ENCODE measurements at regions not wholly inside any gene's neighbourhood (a gene's known extent, or its start where the extent isn't known, plus 50 kb on each side); places are given as distances from the start of the nearest gene placed in this dataset.

DNA sequence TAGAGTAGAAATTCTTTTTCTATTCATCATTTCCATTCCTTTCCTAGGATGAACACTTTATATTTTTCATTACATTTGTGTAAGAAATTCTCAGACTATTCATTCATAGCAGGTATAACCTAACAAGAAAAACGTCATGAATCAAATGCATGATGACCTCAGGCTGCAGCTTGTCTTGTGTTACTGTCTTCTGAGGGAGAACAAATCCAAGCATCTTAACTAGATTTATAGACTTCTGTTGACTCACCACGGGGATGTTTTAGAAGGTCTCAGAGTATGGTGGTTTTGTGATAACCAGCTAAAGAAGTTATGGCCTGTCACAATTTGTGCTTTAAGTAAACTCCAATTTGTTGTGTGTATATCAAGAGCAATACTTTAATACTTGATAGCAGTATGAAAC is 102.7 kb downstream of the ANKRD7 start:
- no peak for TF ChIP-seq EP300 (IDR thresholded peaks at IDR 0.05)
- TF ChIP-seq, protein P1, sequence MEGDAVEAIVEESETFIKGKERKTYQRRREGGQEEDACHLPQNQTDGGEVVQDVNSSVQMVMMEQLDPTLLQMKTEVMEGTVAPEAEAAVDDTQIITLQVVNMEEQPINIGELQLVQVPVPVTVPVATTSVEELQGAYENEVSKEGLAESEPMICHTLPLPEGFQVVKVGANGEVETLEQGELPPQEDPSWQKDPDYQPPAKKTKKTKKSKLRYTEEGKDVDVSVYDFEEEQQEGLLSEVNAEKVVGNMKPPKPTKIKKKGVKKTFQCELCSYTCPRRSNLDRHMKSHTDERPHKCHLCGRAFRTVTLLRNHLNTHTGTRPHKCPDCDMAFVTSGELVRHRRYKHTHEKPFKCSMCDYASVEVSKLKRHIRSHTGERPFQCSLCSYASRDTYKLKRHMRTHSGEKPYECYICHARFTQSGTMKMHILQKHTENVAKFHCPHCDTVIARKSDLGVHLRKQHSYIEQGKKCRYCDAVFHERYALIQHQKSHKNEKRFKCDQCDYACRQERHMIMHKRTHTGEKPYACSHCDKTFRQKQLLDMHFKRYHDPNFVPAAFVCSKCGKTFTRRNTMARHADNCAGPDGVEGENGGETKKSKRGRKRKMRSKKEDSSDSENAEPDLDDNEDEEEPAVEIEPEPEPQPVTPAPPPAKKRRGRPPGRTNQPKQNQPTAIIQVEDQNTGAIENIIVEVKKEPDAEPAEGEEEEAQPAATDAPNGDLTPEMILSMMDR (IDR thresholded peaks at IDR 0.05), result no peak
- no peak for TF ChIP-seq POLR2A (IDR thresholded peaks at IDR 0.05)
- Histone ChIP-seq H3K36me3 (no peaks in the 10 kb centered on the region), H3K4me3 (no peak overlapping the region), H3K4me1 (no peaks in the 10 kb centered on the region), H3K27me3 (no peaks in the 10 kb centered on the region), H3K9me3 (no peaks in the 10 kb centered on the region), H3K27ac (no peak overlapping the region)
- 51 to 55% methylated on average over 2 of the region's 2 CpGs for WGBS, 2 donors
- DNase-seq (ENCODE audit: low spot score in 2 of 2), result no peak

DNA sequence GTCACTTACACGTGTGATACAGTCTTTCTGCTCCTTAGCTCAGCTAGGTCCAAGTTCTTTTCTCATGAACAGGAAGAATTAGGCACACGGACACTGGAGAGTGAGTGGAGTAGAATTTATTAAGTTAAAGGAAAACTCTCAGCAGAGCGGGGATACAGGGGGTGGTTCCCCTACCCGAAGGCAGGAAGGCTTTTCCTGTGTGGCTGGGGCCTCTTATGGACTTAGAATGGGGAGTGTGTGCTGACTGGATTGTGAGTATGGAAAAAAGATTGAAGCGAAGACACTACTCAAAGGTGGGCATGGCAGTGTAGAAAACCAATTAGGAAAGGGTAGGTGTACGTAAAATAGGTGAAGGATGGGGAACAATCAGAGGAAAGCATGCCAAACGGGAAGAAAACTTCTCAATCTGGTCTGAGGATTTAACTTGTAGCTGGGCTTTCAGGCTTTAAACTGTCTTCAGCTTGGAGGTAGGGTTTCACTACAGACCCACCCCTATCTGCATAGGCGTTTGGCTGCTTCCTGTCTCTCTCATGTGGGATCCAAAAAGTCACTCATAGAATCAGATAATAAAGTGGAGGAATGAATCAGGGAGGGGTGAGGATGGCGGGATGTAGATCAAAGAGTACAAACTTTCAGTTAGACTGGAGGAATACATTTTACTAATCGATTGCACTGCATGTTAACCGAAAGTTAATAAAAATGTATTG is 104.2 kb downstream of the ANKRD7 start:
- TF ChIP-seq EP300 (IDR thresholded peaks at IDR 0.05) (no peak), POLR2A (IDR thresholded peaks at IDR 0.05) (no peak)
- TF ChIP-seq, protein P1 (IDR thresholded peaks at IDR 0.05), result no peak
- DNase-seq (ENCODE audit: low spot score in 2 of 2), result no peak
- no peak overlapping the region for H3K4me3 ChIP-seq
- H3K9me3 ChIP-seq, result no peaks in the 10 kb centered on the region
- no peaks in the 10 kb centered on the region for H3K4me1 ChIP-seq
- H3K27me3 ChIP-seq, result no peaks in the 10 kb centered on the region
- WGBS, 2 donors, result 82 to 84% methylated on average over 11 of the region's 11 CpGs
- H3K27ac ChIP-seq, result no peak overlapping the region
- no peaks in the 10 kb centered on the region for H3K36me3 ChIP-seq

DNA sequence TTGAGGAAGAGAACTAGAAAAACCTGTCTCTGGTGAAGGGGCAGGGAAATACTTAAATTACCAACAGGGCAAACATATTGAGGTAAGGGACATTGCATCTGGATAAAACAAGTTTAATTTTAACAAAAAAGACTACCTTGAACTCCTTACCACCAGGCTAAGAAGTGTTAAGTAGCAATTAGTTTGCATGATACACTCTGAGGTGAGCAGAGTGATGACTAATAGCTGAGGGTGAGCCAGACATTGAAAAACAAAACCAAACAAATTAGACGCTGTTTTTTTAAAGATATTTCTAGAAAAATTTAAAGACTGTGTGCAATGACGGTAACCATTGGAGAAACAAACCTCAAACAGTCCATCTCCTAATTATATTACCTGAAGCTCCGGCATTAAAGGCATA is 105.9 kb downstream of the ANKRD7 start:
- WGBS, 2 donors, result 77 to 84% methylated on average over 3 of the region's 3 CpGs
- Histone ChIP-seq H3K4me3 (no peak overlapping the region), H3K27me3 (no peaks in the 10 kb centered on the region), H3K9me3 (no peaks in the 10 kb centered on the region), H3K36me3 (no peaks in the 10 kb centered on the region), H3K4me1 (no peaks in the 10 kb centered on the region), H3K27ac (no peak overlapping the region)
- TF ChIP-seq EP300 (IDR thresholded peaks at IDR 0.05), result no peak
- DNase-seq (ENCODE audit: low spot score in 2 of 2), result no peak

DNA sequence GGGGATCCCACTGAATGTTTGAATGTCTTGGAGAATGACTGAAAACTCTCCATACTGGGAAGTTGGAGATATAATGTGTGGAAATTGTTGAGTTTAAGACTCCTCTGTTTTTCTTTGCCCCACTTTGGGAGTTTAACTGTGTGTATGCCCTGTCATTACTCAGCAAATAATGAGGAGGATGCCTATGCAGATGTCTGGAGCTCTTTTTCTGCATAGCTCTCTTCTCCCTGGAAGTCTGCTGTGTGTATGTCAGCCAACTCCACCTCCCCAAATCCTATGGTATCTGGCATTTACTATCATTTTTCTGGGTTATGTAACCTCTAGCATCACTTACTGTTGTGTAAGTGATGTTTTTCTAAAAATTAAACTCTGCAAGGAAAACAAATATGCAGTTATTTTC is 122.2 kb downstream of the ANKRD7 start:
- TF ChIP-seq EP300 (IDR thresholded peaks at IDR 0.05), result no peak
- TF ChIP-seq, protein P1 (IDR thresholded peaks at IDR 0.05), result no peak
- TF ChIP-seq POLR2A (IDR thresholded peaks at IDR 0.05), result no peak
- no peaks in the 10 kb centered on the region for H3K9me3 ChIP-seq
- no peak overlapping the region for H3K4me3 ChIP-seq
- H3K27ac ChIP-seq, result no peak overlapping the region
- H3K36me3 ChIP-seq, result no peaks in the 10 kb centered on the region
- no peaks in the 10 kb centered on the region for H3K27me3 ChIP-seq
- DNase-seq (ENCODE audit: low spot score in 2 of 2), result no peak
- no peaks in the 10 kb centered on the region for H3K4me1 ChIP-seq

DNA sequence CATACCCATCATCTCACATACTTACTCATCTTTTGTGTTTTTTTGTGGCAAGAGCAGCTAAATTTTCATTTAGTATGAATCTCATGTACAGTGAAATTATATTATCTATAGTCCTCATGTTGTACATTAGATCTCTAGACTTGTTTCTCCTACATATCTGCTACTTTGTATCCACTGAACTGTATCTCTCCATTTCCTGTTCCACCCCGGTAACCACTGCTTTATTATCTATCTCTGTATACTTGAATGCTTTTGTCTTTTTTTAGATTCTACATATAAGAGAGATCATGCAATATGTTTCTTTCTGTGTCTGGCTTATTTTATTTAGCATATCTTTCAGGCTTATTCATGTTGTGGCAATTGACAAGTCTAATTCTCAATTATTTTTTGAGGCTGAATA is 125.1 kb downstream of the ANKRD7 start:
- Histone ChIP-seq H3K27ac (no peak overlapping the region), H3K4me3 (no peak overlapping the region), H3K9me3 (no peaks in the 10 kb centered on the region), H3K27me3 (no peaks in the 10 kb centered on the region), H3K4me1 (no peaks in the 10 kb centered on the region), H3K36me3 (no peaks in the 10 kb centered on the region)
- WGBS, 2 donors, result 69 to 86% methylated on average over 1 of the region's 1 CpG
- no peak for DNase-seq (ENCODE audit: low spot score in 2 of 2)
- TF ChIP-seq POLR2A (IDR thresholded peaks at IDR 0.05) (no peak), EP300 (IDR thresholded peaks at IDR 0.05) (no peak)
- TF ChIP-seq, protein P1 (IDR thresholded peaks at IDR 0.05), result no peak

DNA sequence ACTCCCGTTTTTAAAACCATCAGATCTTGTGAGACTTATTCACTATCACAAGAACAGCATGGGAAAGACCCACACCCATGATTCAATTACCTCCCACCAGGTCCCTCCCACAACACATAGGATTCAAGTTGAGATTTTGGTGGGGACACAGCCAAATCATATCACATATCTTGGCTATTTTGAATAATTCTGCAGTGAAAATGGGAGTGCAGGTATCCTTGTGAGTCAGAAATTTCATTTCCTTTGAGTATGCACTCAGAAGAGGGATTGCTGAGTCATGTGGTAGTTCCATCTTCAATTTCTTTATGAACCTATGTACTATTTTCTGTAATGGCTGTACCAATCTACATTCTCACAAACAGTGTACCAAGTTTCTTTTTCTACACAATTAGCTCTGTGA is 125.8 kb downstream of the ANKRD7 start:
- Histone ChIP-seq H3K27me3 (no peaks in the 10 kb centered on the region), H3K4me3 (no peak overlapping the region), H3K9me3 (no peaks in the 10 kb centered on the region), H3K36me3 (no peaks in the 10 kb centered on the region), H3K27ac (no peak overlapping the region), H3K4me1 (no peaks in the 10 kb centered on the region)
- TF ChIP-seq POLR2A (IDR thresholded peaks at IDR 0.05) (no peak), EP300 (IDR thresholded peaks at IDR 0.05) (no peak)
- TF ChIP-seq, protein P1 (IDR thresholded peaks at IDR 0.05), result no peak
- DNase-seq (ENCODE audit: low spot score in 2 of 2), result no peak
- 80 to 94% methylated on average over 1 of the region's 1 CpG for WGBS, 2 donors

Measured in tibial nerve (tissue), 4 donors.